HUES6 (cell line): ENCODE measurements at regions not wholly inside any gene's neighbourhood (a gene's known extent, or its start where the extent isn't known, plus 50 kb on each side); places are given as distances from the start of the nearest gene placed in this dataset.
"Not testable (repeated sequence)": the region's sequence is repeated elsewhere in the genome, so short reads cannot be mapped to it uniquely, and the experiment has no call there.

Source experiments
- H3K27ac ChIP-seq: 2 replicates; pipeline ENCODE4 v1.7.0; 2013; ENCODE audit warnings: low read depth, mild to moderate bottlenecking, low read length, inconsistent platforms
- H3K27me3 ChIP-seq: 2 replicates; pipeline ENCODE4 v1.6.1; 2013; ENCODE audit warnings: low read length; ENCODE audit not compliant: control insufficient read depth, insufficient read depth
- H3K36me3 ChIP-seq: 2 replicates; pipeline ENCODE4 v1.6.1; 2013; ENCODE audit warnings: low read length; ENCODE audit not compliant: control insufficient read depth, insufficient read depth
- H3K4me1 ChIP-seq: 2 replicates; pipeline ENCODE4 v1.6.1; 2013; ENCODE audit warnings: low read length; ENCODE audit not compliant: control insufficient read depth, insufficient read depth
- H3K4me3 ChIP-seq: 2 replicates; pipeline ENCODE4 v1.5.1; 2013; ENCODE audit warnings: low read depth, low read length
- H3K9ac ChIP-seq: one replicate; pipeline ENCODE4 v1.6.1; 2013; ENCODE audit warnings: mild to moderate bottlenecking, low read length
- H3K9me3 ChIP-seq: 2 replicates; pipeline ENCODE4 v1.6.1; 2013; ENCODE audit warnings: low read depth, low read length; ENCODE audit not compliant: control insufficient read depth, insufficient read depth

DNA sequence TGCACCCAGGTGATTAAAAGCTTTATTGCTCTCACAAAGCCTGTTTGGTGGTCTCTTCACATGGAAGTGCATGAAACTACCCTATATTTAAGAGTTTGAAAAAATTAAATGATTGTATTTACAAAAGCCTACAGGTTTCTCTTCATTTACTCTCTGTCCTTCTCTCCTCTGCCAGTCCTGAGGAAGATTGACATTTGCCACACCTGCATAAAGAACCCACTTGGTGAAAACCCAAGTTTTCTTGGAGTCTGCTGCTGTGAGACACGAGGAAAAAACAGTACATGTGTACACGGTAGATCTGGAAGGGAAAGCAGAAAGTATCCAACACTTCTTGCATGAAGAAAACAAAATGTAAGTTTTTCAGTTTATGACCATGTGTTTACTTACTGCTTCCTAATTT lies 994.4 kb upstream of the POT1 start:
- H3K27me3 ChIP-seq = no peaks in the 10 kb centered on the region
- no peaks in the 10 kb centered on the region for H3K9me3 ChIP-seq
- peaks cover 76% of the 10 kb centered on the region; the same call in 1 of the 2 replicates for H3K36me3 ChIP-seq
- H3K4me3 ChIP-seq = peak overlapping the region; percentile 52
- peak overlapping the region; percentile 45 for H3K9ac ChIP-seq
- peaks cover 32% of the 10 kb centered on the region for H3K4me1 ChIP-seq
- peak overlapping the region; percentile 85 for H3K27ac ChIP-seq

DNA sequence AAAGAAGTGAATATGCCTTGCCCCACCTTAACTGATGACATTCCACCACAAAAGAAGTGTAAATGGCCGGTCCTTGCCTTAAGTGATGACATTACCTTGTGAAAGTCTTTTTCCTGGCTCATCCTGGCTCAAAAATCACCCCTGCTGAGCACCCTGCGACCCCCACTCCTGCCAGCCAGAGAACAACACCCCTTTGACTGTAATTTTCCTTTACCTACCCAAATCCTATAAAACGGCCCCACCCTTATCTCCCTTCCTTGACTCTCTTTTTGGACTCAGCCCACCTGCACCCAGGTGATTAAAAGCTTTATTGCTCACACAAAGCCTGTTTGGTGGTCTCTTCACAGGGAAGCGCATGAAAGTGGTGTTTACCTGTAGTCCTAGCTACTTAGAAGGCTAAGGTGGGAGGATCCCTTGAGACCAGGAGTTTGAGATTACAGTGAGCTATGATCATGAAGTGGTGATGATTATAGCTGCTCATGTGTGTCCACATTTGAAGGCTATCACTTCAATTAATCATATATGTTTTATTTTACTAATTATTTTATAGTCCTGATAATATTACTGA lies 985.8 kb upstream of the POT1 start:
- not testable (repeated sequence) for H3K9me3 ChIP-seq, H3K27me3 ChIP-seq
- H3K36me3 ChIP-seq = peaks cover 42% of the 10 kb centered on the region; the same call in 1 of the 2 replicates
- peaks cover 15% of the 10 kb centered on the region for H3K4me1 ChIP-seq
- peak overlapping the region; percentile 27; the same call in 1 of the 2 replicates for H3K4me3 ChIP-seq
- H3K27ac ChIP-seq = peak overlapping the region; percentile 92; the same call in 1 of the 2 replicates
- peak overlapping the region; percentile 69 for H3K9ac ChIP-seq

DNA sequence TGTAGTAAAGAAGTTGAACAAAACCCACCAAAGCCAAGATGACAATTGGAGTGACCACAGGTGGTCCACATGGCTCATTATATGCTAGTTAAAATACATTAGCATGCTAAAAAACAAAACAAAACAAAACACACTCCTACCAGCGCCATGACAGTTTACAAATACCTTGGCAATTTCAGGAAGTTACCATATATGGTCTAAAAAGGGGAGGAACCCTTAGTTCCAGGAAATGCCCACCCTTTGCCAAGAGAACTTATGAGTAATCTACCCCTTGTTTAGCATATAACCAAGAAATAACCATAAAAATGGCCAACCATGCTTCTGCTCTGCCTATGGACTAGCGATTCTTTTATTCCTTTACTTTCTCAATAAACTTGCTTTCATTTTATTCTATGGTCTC lies 979.1 kb upstream of the POT1 start:
- H3K9me3 ChIP-seq = peaks cover 28% of the 10 kb centered on the region
- no peaks in the 10 kb centered on the region; the same call in 1 of the 2 replicates for H3K27me3 ChIP-seq
- H3K4me1 ChIP-seq = no peaks in the 10 kb centered on the region; the same call in 1 of the 2 replicates
- no peak overlapping the region; the same call in 1 of the 2 replicates for H3K4me3 ChIP-seq
- H3K36me3 ChIP-seq = peaks cover 15% of the 10 kb centered on the region; the same call in 1 of the 2 replicates
- H3K9ac ChIP-seq = no peak overlapping the region
- H3K27ac ChIP-seq = peak overlapping the region; percentile 89; the same call in 1 of the 2 replicates

DNA sequence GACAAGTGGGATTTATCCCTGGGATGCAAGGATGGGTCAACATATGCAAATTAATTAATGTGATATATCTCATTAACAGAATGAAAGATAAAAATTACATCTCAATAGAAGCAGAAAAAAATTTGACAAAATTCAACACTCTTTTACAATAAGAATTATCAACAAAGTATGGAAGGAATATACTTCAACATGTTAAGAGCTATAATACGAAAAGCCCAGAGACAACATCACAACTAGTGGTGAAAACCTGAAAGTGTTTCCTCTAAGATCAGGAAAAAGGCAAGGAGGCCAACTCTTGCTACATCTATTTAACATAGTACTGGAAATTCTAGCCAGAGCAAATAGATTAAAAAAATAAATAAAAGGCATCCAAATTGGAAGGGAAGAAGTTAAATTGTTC lies 970.0 kb upstream of the POT1 start:
- Histone ChIP-seq H3K4me1 (no peaks in the 10 kb centered on the region), H3K9me3 (no peaks in the 10 kb centered on the region), H3K27me3 (no peaks in the 10 kb centered on the region), H3K27ac (no peak overlapping the region), H3K4me3 (no peak overlapping the region), H3K36me3 (no peaks in the 10 kb centered on the region; the same call in 1 of the 2 replicates), H3K9ac (no peak overlapping the region)

DNA sequence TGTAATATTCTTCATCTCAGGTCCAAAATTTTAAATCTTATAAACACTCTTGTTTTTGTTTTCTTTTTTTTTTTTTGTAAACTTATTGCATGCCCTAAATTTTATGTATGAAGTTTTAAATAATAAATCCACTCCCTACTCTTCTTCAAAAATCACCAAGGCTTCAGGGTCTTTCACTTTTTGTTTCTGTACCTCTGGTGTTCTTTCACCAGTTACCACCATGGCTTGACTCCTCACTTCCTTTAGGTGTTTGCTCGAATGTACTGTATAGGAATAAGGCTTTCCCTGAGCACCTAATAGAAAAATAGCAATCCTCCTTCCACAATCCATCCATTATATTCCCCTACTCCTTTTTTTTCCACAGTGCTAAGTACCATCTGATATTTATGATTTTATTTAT lies 962.8 kb upstream of the POT1 start:
- Histone ChIP-seq H3K27me3 (no peaks in the 10 kb centered on the region), H3K9ac (no peak overlapping the region), H3K4me1 (no peaks in the 10 kb centered on the region), H3K27ac (no peak overlapping the region), H3K36me3 (no peaks in the 10 kb centered on the region; the same call in 1 of the 2 replicates), H3K9me3 (0 out of 2 replicates have a peak, but pooled peaks cover 3% of the 10 kb centered on the region), H3K4me3 (no peak overlapping the region)

DNA sequence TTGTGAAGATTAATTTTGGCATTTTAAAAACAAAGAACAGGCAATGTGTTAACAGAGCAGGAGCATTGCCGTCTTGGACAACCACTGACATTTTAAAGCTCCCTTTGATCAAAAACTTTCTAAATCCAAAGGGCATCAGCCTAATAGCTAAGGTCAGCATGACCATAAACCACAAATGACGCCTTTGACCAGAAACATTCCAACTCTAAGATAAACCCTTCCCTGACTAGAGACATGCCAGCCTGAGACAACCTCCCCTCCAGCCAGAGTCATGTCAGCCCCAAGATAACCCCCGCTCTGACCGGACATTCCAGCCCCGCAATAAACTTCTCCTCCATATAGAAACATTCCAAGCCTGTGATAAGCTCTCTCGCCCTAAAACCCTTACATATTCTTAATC lies 949.4 kb upstream of the POT1 start:
- Histone ChIP-seq H3K4me1 (no peaks in the 10 kb centered on the region), H3K9me3 (peaks cover 24% of the 10 kb centered on the region), H3K36me3 (no peaks in the 10 kb centered on the region), H3K9ac (no peak overlapping the region), H3K27ac (no peak overlapping the region), H3K4me3 (no peak overlapping the region), H3K27me3 (no peaks in the 10 kb centered on the region)

DNA sequence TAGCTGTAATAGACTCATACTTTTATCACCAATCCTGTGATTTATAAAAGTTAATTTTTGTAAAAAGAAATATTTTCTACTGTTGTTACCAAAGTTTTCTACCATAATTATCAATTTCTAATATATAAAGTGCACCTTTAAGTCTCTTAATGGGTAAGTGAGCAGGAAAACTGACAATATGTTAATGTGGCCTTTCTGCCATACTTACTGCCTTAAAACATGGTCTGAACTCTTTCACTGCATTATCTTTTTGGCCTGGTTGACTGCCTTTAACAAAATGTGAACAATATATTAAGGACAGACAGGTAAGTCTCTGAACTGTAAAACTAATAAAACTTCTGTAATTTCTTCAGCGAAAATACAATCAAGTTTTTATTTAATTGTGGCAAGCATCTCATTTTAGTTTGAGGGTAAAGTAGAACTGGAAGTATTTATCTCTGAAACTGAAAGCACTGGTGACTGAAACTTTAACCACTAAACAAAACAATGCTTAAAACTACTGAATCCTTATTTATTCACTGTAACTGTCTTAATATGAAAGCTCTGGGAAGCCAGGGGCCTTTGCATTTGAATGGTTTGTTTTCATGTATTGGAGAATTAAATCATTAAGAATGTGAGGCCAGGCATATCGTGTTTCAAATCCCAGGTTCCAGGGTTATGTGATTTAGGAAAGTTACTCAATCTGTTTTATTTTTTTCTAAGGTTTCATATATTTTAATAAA lies 948.8 kb upstream of the POT1 start:
- Histone ChIP-seq H3K27ac (no peak overlapping the region), H3K9ac (no peak overlapping the region), H3K4me1 (no peaks in the 10 kb centered on the region), H3K27me3 (no peaks in the 10 kb centered on the region), H3K36me3 (no peaks in the 10 kb centered on the region), H3K4me3 (no peak overlapping the region), H3K9me3 (peaks cover 24% of the 10 kb centered on the region)

DNA sequence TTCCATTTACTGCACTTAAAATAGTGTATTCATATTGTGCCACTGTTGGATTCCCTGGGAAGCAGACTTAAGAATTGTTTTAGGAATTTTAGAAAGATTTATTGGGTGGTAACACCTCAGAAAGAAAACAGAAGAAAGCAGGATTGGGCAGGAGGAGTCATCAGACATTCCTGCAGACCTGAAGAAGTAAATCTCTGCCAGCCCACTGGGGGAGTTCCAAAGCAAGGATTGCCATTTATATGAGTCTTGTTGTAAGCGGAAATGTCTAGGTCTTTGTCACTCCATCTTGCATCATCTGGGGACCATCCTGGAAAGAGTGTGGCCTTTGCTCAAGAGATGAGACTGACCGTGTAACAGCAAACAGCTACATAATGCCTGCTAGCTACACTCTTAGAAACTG lies 947.6 kb upstream of the POT1 start:
- H3K9ac ChIP-seq = no peak overlapping the region
- H3K27me3 ChIP-seq = no peaks in the 10 kb centered on the region
- no peaks in the 10 kb centered on the region for H3K4me1 ChIP-seq
- no peak overlapping the region for H3K4me3 ChIP-seq
- no peaks in the 10 kb centered on the region for H3K36me3 ChIP-seq
- no peak overlapping the region for H3K27ac ChIP-seq
- H3K9me3 ChIP-seq = peaks cover 24% of the 10 kb centered on the region

DNA sequence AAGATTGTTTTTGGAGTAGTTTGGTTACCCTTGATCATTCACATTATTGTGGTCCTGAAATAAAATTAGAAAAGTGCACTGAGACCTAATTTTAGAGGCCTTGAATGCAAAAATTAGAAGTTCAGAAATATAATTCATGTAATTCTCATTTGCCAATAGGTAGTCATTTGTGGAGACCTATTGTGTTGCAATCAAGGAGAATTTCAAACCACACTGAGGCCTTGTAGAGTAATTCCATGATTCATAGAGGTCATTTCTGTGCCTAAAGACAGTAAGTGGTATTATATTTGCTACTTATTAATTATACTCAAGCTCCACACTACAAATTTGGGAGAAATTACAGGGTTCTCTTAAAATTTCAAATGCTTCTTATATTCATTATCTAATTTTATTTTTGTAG lies 946.8 kb upstream of the POT1 start:
- no peaks in the 10 kb centered on the region for H3K4me1 ChIP-seq
- no peaks in the 10 kb centered on the region for H3K36me3 ChIP-seq
- H3K9me3 ChIP-seq = peaks cover 24% of the 10 kb centered on the region
- no peak overlapping the region for H3K27ac ChIP-seq
- no peak overlapping the region for H3K4me3 ChIP-seq
- H3K9ac ChIP-seq = no peak overlapping the region
- no peaks in the 10 kb centered on the region for H3K27me3 ChIP-seq

DNA sequence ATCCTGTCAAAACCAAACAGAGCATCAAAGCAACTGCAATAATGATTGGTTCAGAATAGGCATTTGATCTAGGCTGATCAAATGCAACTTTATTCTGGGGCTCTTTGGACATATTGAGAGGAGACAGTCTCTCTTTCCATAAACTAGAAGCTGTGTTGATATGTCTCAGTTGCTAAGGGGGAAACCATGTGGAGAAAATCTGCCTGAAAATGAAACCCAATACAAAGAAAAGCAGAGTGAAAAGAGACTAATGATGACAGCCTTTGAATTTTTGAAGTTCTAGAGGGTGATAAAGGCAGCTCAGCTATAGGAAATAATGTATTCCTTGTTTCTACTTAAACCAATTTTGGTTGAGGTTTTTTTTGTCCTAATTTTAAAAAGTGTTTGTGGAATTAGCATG lies 941.8 kb upstream of the POT1 start:
- Histone ChIP-seq H3K9ac (no peak overlapping the region), H3K4me3 (no peak overlapping the region), H3K27me3 (no peaks in the 10 kb centered on the region), H3K9me3 (peaks cover 12% of the 10 kb centered on the region), H3K27ac (no peak overlapping the region), H3K4me1 (no peaks in the 10 kb centered on the region), H3K36me3 (no peaks in the 10 kb centered on the region)

DNA sequence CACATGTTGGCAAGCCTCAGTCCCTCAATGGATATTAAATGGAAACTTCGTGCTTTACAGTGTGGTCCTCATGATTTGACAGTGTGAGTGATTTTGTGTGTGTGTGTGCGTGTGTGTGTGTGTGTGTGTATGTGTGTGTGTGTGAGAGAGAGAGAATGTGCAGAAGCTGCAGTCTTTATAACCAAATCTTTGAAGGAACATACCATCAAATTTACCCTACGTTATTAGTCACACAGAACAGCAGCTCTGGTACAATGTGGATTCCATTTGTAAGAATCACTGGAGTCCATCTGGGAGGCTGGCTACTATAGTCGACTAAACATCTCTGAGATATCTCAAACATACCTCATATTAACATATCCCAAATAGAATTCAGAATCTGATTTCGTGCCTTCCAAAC lies 928.0 kb upstream of the POT1 start:
- H3K27ac ChIP-seq = no peak overlapping the region
- no peak overlapping the region for H3K9ac ChIP-seq
- no peak overlapping the region for H3K4me3 ChIP-seq
- no peaks in the 10 kb centered on the region for H3K36me3 ChIP-seq
- H3K4me1 ChIP-seq = no peaks in the 10 kb centered on the region
- H3K27me3 ChIP-seq = no peaks in the 10 kb centered on the region
- H3K9me3 ChIP-seq = peaks cover 3% of the 10 kb centered on the region; the same call in 1 of the 2 replicates
